OCI-LY1 (cell line): ENCODE measurements at regions not wholly inside any gene's neighbourhood (a gene's known extent, or its start where the extent isn't known, plus 50 kb on each side); places are given as distances from the start of the nearest gene placed in this dataset.

Experiments used
- H2AFZ ChIP-seq: fragments of 200-600 bp; sonication (generic), shearing (Covaris generic); 2 replicates; pipeline ENCODE4 v1.6.0; 2014; ENCODE audit warnings: antibody characterized with exemption, mild to moderate bottlenecking, low read length
- H3F3A ChIP-seq: fragments of 200-600 bp; sonication (generic), shearing (Covaris generic); 2 replicates; pipeline ENCODE4 v1.6.0; 2014; ENCODE audit warnings: mild to moderate bottlenecking, antibody characterized with exemption, low read length, moderate library complexity; ENCODE audit not compliant: insufficient read depth
- H3K27ac ChIP-seq: fragments of 200-600 bp; sonication (generic); 2 replicates; pipeline ENCODE4 v1.5.1; 2014; ENCODE audit warnings: low read length, mixed run types, mild to moderate bottlenecking, low read depth; ENCODE audit not compliant: poor library complexity, severe bottlenecking
- H3K27me3 ChIP-seq: fragments of 200-600 bp; sonication (generic); 2 replicates; pipeline ENCODE4 v1.6.0; 2014; ENCODE audit warnings: antibody characterized with exemption, mild to moderate bottlenecking, low read length, moderate library complexity; ENCODE audit not compliant: insufficient read depth
- H3K36me3 ChIP-seq: fragments of 200-600 bp; sonication (generic); 2 replicates; pipeline ENCODE4 v1.6.1; 2014; ENCODE audit warnings: mild to moderate bottlenecking, antibody characterized with exemption, low read length, moderate library complexity, mixed read lengths; ENCODE audit not compliant: insufficient read depth
- H3K4me1 ChIP-seq: fragments of 200-600 bp; sonication (generic); 2 replicates; pipeline ENCODE4 v1.5.1; 2014; ENCODE audit warnings: mild to moderate bottlenecking, low read length, moderate library complexity; ENCODE audit not compliant: insufficient read depth, severe bottlenecking
- H3K4me2 ChIP-seq: fragments of 200-600 bp; sonication (generic), shearing (Covaris generic); 2 replicates; pipeline ENCODE4 v1.6.1; 2014; ENCODE audit warnings: low read length
- H3K4me3 ChIP-seq: fragments of 200-600 bp; sonication (generic); 2 replicates; pipeline ENCODE4 v1.5.1; 2014; ENCODE audit warnings: low read length, low read depth, mild to moderate bottlenecking, mixed read lengths; ENCODE audit not compliant: poor library complexity, severe bottlenecking
- H3K79me2 ChIP-seq: fragments of 200-600 bp; shearing (Covaris generic); 2 replicates; pipeline ENCODE4 v1.6.1; 2016; ENCODE audit warnings: mixed run types, low read length, mixed read lengths; ENCODE audit not compliant: insufficient read depth
- H3K9ac ChIP-seq: fragments of 200-600 bp; sonication (generic), shearing (Covaris generic); 2 replicates; pipeline ENCODE4 v1.6.1; 2014; ENCODE audit warnings: mild to moderate bottlenecking, low read length, mixed read lengths
- H3K9me2 ChIP-seq: fragments of 200-600 bp; sonication (generic), shearing (Covaris generic); 2 replicates; pipeline ENCODE4 v1.6.1; 2014; ENCODE audit warnings: low read depth, mild to moderate bottlenecking, low read length, mixed read lengths
- H3K9me3 ChIP-seq: fragments of 200-600 bp; shearing (Covaris generic); 2 replicates; pipeline ENCODE4 v1.6.1; 2014; ENCODE audit warnings: low read length, mixed read lengths
- H4K20me1 ChIP-seq: fragments of 200-600 bp; sonication (generic), shearing (Covaris generic); 2 replicates; pipeline ENCODE4 v1.6.0; 2016; ENCODE audit warnings: mild to moderate bottlenecking, low read length; ENCODE audit not compliant: insufficient read depth
- CTCF ChIP-seq: fragments of 200-600 bp; sonication (generic), shearing (Covaris generic); IDR thresholded peaks from 2 replicates; pipeline ENCODE4 v1.5.1; 2017; ENCODE audit warnings: mild to moderate bottlenecking, antibody characterized with exemption, low read length, moderate library complexity, mixed read lengths
- EZH2 ChIP-seq: fragments of 200-600 bp; sonication (generic), shearing (Covaris generic); IDR thresholded peaks from 2 replicates; pipeline ENCODE4 v1.8.0; 2017; ENCODE audit warnings: borderline replicate concordance, mixed run types, mild to moderate bottlenecking, antibody characterized with exemption, low read length, moderate library complexity, mixed read lengths

GRCh38 chr5:82549263-82549662, 271.1 kb upstream of the RPS23 start:
- no peak for TF ChIP-seq EZH2
- no peak for TF ChIP-seq CTCF
- Histone ChIP-seq H3K4me2 (no peak overlapping the region), H3K27ac (no peak overlapping the region), H3K9ac (no peak overlapping the region), H4K20me1 (no peaks in the 10 kb centered on the region), H3K79me2 (no peaks in the 10 kb centered on the region), H3K9me2 (no peaks in the 10 kb centered on the region), H2AFZ (no peak overlapping the region), H3K4me1 (no peaks in the 10 kb centered on the region), H3K27me3 (no peaks in the 10 kb centered on the region), H3K4me3 (no peak overlapping the region), H3K36me3 (no peaks in the 10 kb centered on the region), H3K9me3 (no peaks in the 10 kb centered on the region), H3F3A (no peaks in the 10 kb centered on the region)

- H3K9ac ChIP-seq: no peak overlapping the region
- H2AFZ ChIP-seq: no peak overlapping the region
- H3K4me3 ChIP-seq: no peak overlapping the region
- H4K20me1 ChIP-seq: no peaks in the 10 kb centered on the region
- no peak overlapping the region for H3K4me2 ChIP-seq
- no peaks in the 10 kb centered on the region for H3K4me1 ChIP-seq
- no peaks in the 10 kb centered on the region for H3K9me3 ChIP-seq
- H3K79me2 ChIP-seq: no peaks in the 10 kb centered on the region
- H3F3A ChIP-seq: no peaks in the 10 kb centered on the region
- no peaks in the 10 kb centered on the region for H3K27me3 ChIP-seq
- TF ChIP-seq EZH2: no peak
- TF ChIP-seq CTCF: no peak
- no peak overlapping the region for H3K27ac ChIP-seq
- no peaks in the 10 kb centered on the region for H3K9me2 ChIP-seq
- H3K36me3 ChIP-seq: no peaks in the 10 kb centered on the region
These were observed 265.9 kb upstream of the RPS23 start for GRCh38 chr5:82544004-82544403.

GRCh38 chr5:82540301-82540700, 262.1 kb upstream of the RPS23 start:
- Histone ChIP-seq H3K79me2 (no peaks in the 10 kb centered on the region), H3K4me2 (no peak overlapping the region), H3K9me3 (no peaks in the 10 kb centered on the region)

More at GRCh38 chr5:82540301-82540700, 262.1 kb upstream of the RPS23 start:
- Histone ChIP-seq H3K9ac (no peak overlapping the region), H3F3A (no peaks in the 10 kb centered on the region), H3K9me2 (no peaks in the 10 kb centered on the region), H3K4me3 (no peak overlapping the region), H3K36me3 (no peaks in the 10 kb centered on the region), H3K27me3 (no peaks in the 10 kb centered on the region), H4K20me1 (no peaks in the 10 kb centered on the region), H2AFZ (no peak overlapping the region), H3K4me1 (no peaks in the 10 kb centered on the region), H3K27ac (no peak overlapping the region)
- TF ChIP-seq CTCF (no peak), EZH2 (no peak)
